Mesodermal cell (in vitro differentiated cells): ENCODE measurements at regions not wholly inside any gene's neighbourhood (a gene's known extent, or its start where the extent isn't known, plus 50 kb on each side); places are given as distances from the start of the nearest gene placed in this dataset.

Experiments
- H3K27ac ChIP-seq: 2 replicates; pipeline ENCODE4 v1.7.0; 2013; ENCODE audit warnings: mild to moderate bottlenecking, low read depth, low read length, moderate library complexity; ENCODE audit not compliant: severe bottlenecking
- H3K36me3 ChIP-seq: 2 replicates; pipeline ENCODE4 v1.7.1; 2013; ENCODE audit warnings: mild to moderate bottlenecking, low read length, moderate library complexity; ENCODE audit not compliant: control insufficient read depth, insufficient read depth
- H3K4me1 ChIP-seq: one replicate; pipeline ENCODE4 v1.7.1; 2013; ENCODE audit warnings: mild to moderate bottlenecking, low read length; ENCODE audit not compliant: insufficient read depth, control insufficient read depth, poor library complexity, severe bottlenecking
- H3K4me3 ChIP-seq: 2 replicates; pipeline ENCODE4 v1.7.0; 2013; ENCODE audit warnings: low read length, control low read depth, mild to moderate bottlenecking; ENCODE audit not compliant: insufficient read depth, poor library complexity, severe bottlenecking; ENCODE audit errors: extremely low read depth
- H3K9me3 ChIP-seq: 2 replicates; pipeline ENCODE4 v1.7.1; 2013; ENCODE audit warnings: mild to moderate bottlenecking, low read length, moderate library complexity; ENCODE audit not compliant: control insufficient read depth
- WGBS, 2 experiments: methylation state at CpG; one replicate each; pipeline ENCODE4 v1.1.5; 2013; ENCODE audit warnings: missing lambda C conversion rate in 2 of 2; ENCODE audit not compliant: insufficient coverage in 2 of 2; 5-methylcytosine and 5-hydroxymethylcytosine counted together

GRCh38 chr3:180184816-180185215 lies 148.1 kb upstream of the PEX5L start:
- Histone ChIP-seq H3K27ac (no peak overlapping the region), H3K4me1 (no peaks in the 10 kb centered on the region), H3K36me3 (no peaks in the 10 kb centered on the region), H3K4me3 (no peak overlapping the region), H3K9me3 (no peaks in the 10 kb centered on the region)
- WGBS, 2 experiments = no CpG with 5 or more reads among the region's 2 CpGs

GRCh38 chr3:180185650-180186049 lies 148.9 kb upstream of the PEX5L start:
- H3K9me3 ChIP-seq = no peaks in the 10 kb centered on the region
- H3K4me1 ChIP-seq = no peaks in the 10 kb centered on the region
- H3K27ac ChIP-seq = no peak overlapping the region
- H3K36me3 ChIP-seq = no peaks in the 10 kb centered on the region
- no peak overlapping the region for H3K4me3 ChIP-seq
- 67 to 100% methylated on average over 1 of the region's 2 CpGs for WGBS, 2 experiments

- no peak overlapping the region for H3K27ac ChIP-seq
- no peaks in the 10 kb centered on the region for H3K9me3 ChIP-seq
- H3K4me1 ChIP-seq = no peaks in the 10 kb centered on the region
- no peaks in the 10 kb centered on the region for H3K36me3 ChIP-seq
- WGBS, 2 experiments = 100% methylated on average over 1 of the region's 2 CpGs; no CpG with 5 or more reads in 1 of the 2 experiments
- no peak overlapping the region for H3K4me3 ChIP-seq
These were observed 152.0 kb upstream of the PEX5L start for GRCh38 chr3:180188512-180189309.

GRCh38 chr3:180189310-180189648 lies 152.5 kb upstream of the PEX5L start:
- H3K4me1 ChIP-seq = no peaks in the 10 kb centered on the region
- H3K9me3 ChIP-seq = no peaks in the 10 kb centered on the region
- H3K36me3 ChIP-seq = no peaks in the 10 kb centered on the region
- WGBS, 2 experiments = 100% methylated on average over 2 of the region's 3 CpGs; no CpG with 5 or more reads in 1 of the 2 experiments
- H3K27ac ChIP-seq = no peak overlapping the region
- H3K4me3 ChIP-seq = no peak overlapping the region

GRCh38 chr3:180196658-180197057 lies 159.9 kb upstream of the PEX5L start:
- H3K27ac ChIP-seq = no peak overlapping the region
- no peaks in the 10 kb centered on the region for H3K36me3 ChIP-seq
- H3K9me3 ChIP-seq = no peaks in the 10 kb centered on the region
- H3K4me1 ChIP-seq = no peaks in the 10 kb centered on the region
- H3K4me3 ChIP-seq = no peak overlapping the region
- WGBS, 2 experiments = no CpG with 5 or more reads among the region's 1 CpG

- H3K9me3 ChIP-seq = no peaks in the 10 kb centered on the region
- WGBS, 2 experiments = 87 to 98% methylated on average over 5 of the region's 5 CpGs
- no peak overlapping the region for H3K4me3 ChIP-seq
- H3K27ac ChIP-seq = no peak overlapping the region
- H3K36me3 ChIP-seq = no peaks in the 10 kb centered on the region
- H3K4me1 ChIP-seq = no peaks in the 10 kb centered on the region
These were observed 162.8 kb upstream of the PEX5L start for GRCh38 chr3:180199417-180199995.

- no peak overlapping the region for H3K27ac ChIP-seq
- H3K4me1 ChIP-seq = no peaks in the 10 kb centered on the region
- no peaks in the 10 kb centered on the region for H3K9me3 ChIP-seq
- H3K36me3 ChIP-seq = no peaks in the 10 kb centered on the region
- no peak overlapping the region for H3K4me3 ChIP-seq
- WGBS, 2 experiments = 56 to 88% methylated on average over 1 to 2 of the region's 2 CpGs
These were observed 179.1 kb upstream of the PEX5L start for GRCh38 chr3:180215866-180216265.

GRCh38 chr3:180223268-180223667 lies 186.5 kb upstream of the PEX5L start:
- WGBS, 2 experiments = 86 to 89% methylated on average over 1 to 2 of the region's 3 CpGs
- no peak overlapping the region for H3K4me3 ChIP-seq
- peaks cover 9% of the 10 kb centered on the region for H3K9me3 ChIP-seq
- H3K36me3 ChIP-seq = no peaks in the 10 kb centered on the region
- H3K4me1 ChIP-seq = no peaks in the 10 kb centered on the region
- H3K27ac ChIP-seq = no peak overlapping the region

- H3K4me3 ChIP-seq = no peak overlapping the region
- H3K36me3 ChIP-seq = no peaks in the 10 kb centered on the region
- peaks cover 54% of the 10 kb centered on the region for H3K9me3 ChIP-seq
- no peaks in the 10 kb centered on the region for H3K4me1 ChIP-seq
- no peak overlapping the region for H3K27ac ChIP-seq
These were observed 192.4 kb upstream of the PEX5L start for GRCh38 chr3:180229113-180229512.

- H3K4me1 ChIP-seq = no peaks in the 10 kb centered on the region
- WGBS, 2 experiments = 67% methylated on average over 1 of the region's 2 CpGs; no CpG with 5 or more reads in 1 of the 2 experiments
- no peaks in the 10 kb centered on the region for H3K9me3 ChIP-seq
These were observed 203.2 kb upstream of the PEX5L start for GRCh38 chr3:180239939-180240338.

GRCh38 chr3:180246688-180247195 lies 210.0 kb upstream of the PEX5L start:
- Histone ChIP-seq H3K36me3 (no peaks in the 10 kb centered on the region), H3K4me1 (no peaks in the 10 kb centered on the region), H3K27ac (no peak overlapping the region), H3K9me3 (no peaks in the 10 kb centered on the region), H3K4me3 (no peak overlapping the region)
- 86 to 92% methylated on average over 1 of the region's 5 CpGs for WGBS, 2 experiments

More at GRCh38 chr3:180239939-180240338, 203.2 kb upstream of the PEX5L start:
- Histone ChIP-seq H3K27ac (no peak overlapping the region), H3K36me3 (no peaks in the 10 kb centered on the region), H3K4me3 (no peak overlapping the region)
